GM23338 (cell line): ENCODE measurements at regions not wholly inside any gene's neighbourhood (a gene's known extent, or its start where the extent isn't known, plus 50 kb on each side); places are given as distances from the start of the nearest gene placed in this dataset.

Source experiments
- ATAC-seq: fragments of 200-7000 bp; cut with Tn5 transposase; 3 replicates; pipeline ENCODE4 v1.9.1; 2020
- DNase-seq: peaks from one replicate; pipeline ENCODE4 v3.0.0-alpha.2; 2015; ENCODE audit warnings: low spot score
- H2AFZ ChIP-seq: fragments of 200-600 bp; sonication (generic); 2 replicates; pipeline ENCODE4 v1.8.0; 2016; ENCODE audit warnings: antibody characterized with exemption, mild to moderate bottlenecking, moderate library complexity
- H3F3A ChIP-seq: fragments of 200-600 bp; sonication (generic); replicated peaks from 2 replicates; pipeline ENCODE4 v1.8.0; 2017; ENCODE audit warnings: antibody characterized with exemption, mixed run types, low read depth
- H3K27ac ChIP-seq: fragments of 200-600 bp; sonication (generic); 2 replicates; pipeline ENCODE4 v1.6.1; 2016; ENCODE audit warnings: low read depth
- H3K27me3 ChIP-seq: fragments of 200-600 bp; sonication (generic); 2 replicates; pipeline ENCODE4 v1.8.0; 2016; ENCODE audit warnings: mild to moderate bottlenecking, mixed run types, moderate library complexity; ENCODE audit not compliant: insufficient read depth
- H3K36me3 ChIP-seq: fragments of 200-600 bp; sonication (generic); 2 replicates; pipeline ENCODE4 v1.8.0; 2016; ENCODE audit warnings: mild to moderate bottlenecking; ENCODE audit not compliant: insufficient read depth
- H3K4me1 ChIP-seq: fragments of 200-600 bp; sonication (generic); 2 replicates; pipeline ENCODE4 v1.8.0; 2016; ENCODE audit warnings: mild to moderate bottlenecking, moderate library complexity; ENCODE audit not compliant: insufficient read depth
- H3K4me2 ChIP-seq: fragments of 200-600 bp; sonication (generic); 2 replicates; pipeline ENCODE4 v1.7.1; 2017; ENCODE audit warnings: mixed run types
- H3K4me3 ChIP-seq: fragments of 200-600 bp; sonication (generic); 2 replicates; pipeline ENCODE4 v1.6.1; 2016; ENCODE audit warnings: mixed run types
- H3K79me2 ChIP-seq: fragments of 200-600 bp; sonication (generic); replicated peaks from 2 replicates; pipeline ENCODE4 v1.8.0; 2017; ENCODE audit warnings: mild to moderate bottlenecking; ENCODE audit not compliant: insufficient read depth
- H3K9me2 ChIP-seq: fragments of 200-600 bp; sonication (generic); 2 replicates; pipeline ENCODE4 v1.8.0; 2017; ENCODE audit not compliant: insufficient read depth
- H4K20me1 ChIP-seq: fragments of 200-600 bp; sonication (generic); replicated peaks from 2 replicates; pipeline ENCODE4 v1.8.0; 2017; ENCODE audit warnings: mild to moderate bottlenecking; ENCODE audit not compliant: insufficient read depth
- H3K27ac Mint-ChIP-seq: 2 replicates; pipeline ENCODE4 v1.8.0; 2020; ENCODE audit warnings: inconsistent platforms, mild to moderate bottlenecking, moderate library complexity, mixed read lengths
- H3K27me3 Mint-ChIP-seq: 3 replicates; pipeline ENCODE4 v1.8.0; 2022; ENCODE audit warnings: low read depth, mild to moderate bottlenecking, moderate library complexity, mixed read lengths, inconsistent platforms; ENCODE audit not compliant: insufficient read depth, poor library complexity
- H3K36me3 Mint-ChIP-seq: 3 replicates; pipeline ENCODE4 v1.8.0; 2021; ENCODE audit warnings: low read depth, mild to moderate bottlenecking, inconsistent platforms, moderate library complexity, mixed read lengths
- H3K4me1 Mint-ChIP-seq: 3 replicates; pipeline ENCODE4 v1.8.0; 2020; ENCODE audit warnings: mild to moderate bottlenecking, inconsistent platforms, mixed read lengths
- H3K4me3 Mint-ChIP-seq: 3 replicates; pipeline ENCODE4 v1.8.0; 2021; ENCODE audit warnings: moderate library complexity, mild to moderate bottlenecking, inconsistent platforms, mixed read lengths
- H3K9me3 Mint-ChIP-seq: 3 replicates; pipeline ENCODE4 v1.8.0; 2020; ENCODE audit warnings: moderate library complexity, mild to moderate bottlenecking, inconsistent platforms, mixed read lengths
- EZH2 ChIP-seq: fragments of 200-600 bp; sonication (generic); IDR thresholded peaks from one replicate; pipeline ENCODE4 v1.8.0; 2017; ENCODE audit warnings: antibody characterized with exemption, mild to moderate bottlenecking, low read depth; ENCODE audit not compliant: unreplicated experiment
- EZH2phosphoT487 ChIP-seq: fragments of 200-600 bp; sonication (generic); IDR thresholded peaks from one replicate; pipeline ENCODE4 v1.8.1; 2018; ENCODE audit warnings: antibody characterized with exemption; ENCODE audit not compliant: unreplicated experiment
- JUNB ChIP-seq: IDR thresholded peaks from one replicate; pipeline ENCODE4 v1.6.1; 2016; ENCODE audit warnings: antibody characterized with exemption; ENCODE audit not compliant: unreplicated experiment
- NANOG ChIP-seq: IDR thresholded peaks from 2 replicates; pipeline ENCODE4 v1.6.1; 2016; ENCODE audit warnings: antibody characterized with exemption, borderline replicate concordance
- POLR2AphosphoS5 ChIP-seq: IDR thresholded peaks from 2 replicates; pipeline ENCODE4 v1.6.1; 2016; ENCODE audit warnings: antibody characterized with exemption, low read depth
- STAT1 ChIP-seq: IDR thresholded peaks from one replicate; pipeline ENCODE4 v1.6.1; 2016; ENCODE audit warnings: antibody characterized with exemption; ENCODE audit not compliant: unreplicated experiment
- ZNF114 ChIP-seq: fragments of 250-450 bp; sonication (Bioruptor Pico); IDR thresholded peaks from 2 replicates; pipeline ENCODE4 v1.5.0; 2020; ENCODE audit warnings: mild to moderate bottlenecking, moderate library complexity
- TF ChIP-seq, protein P1 (sequence below): IDR thresholded peaks from one replicate; pipeline ENCODE4 v1.6.1; 2018; ENCODE audit warnings: antibody characterized with exemption; ENCODE audit not compliant: unreplicated experiment
- TF ChIP-seq, protein P2 (sequence below): IDR thresholded peaks from 2 replicates; pipeline ENCODE4 v1.6.1; 2016; ENCODE audit warnings: antibody characterized with exemption
- TF ChIP-seq, protein P3 (sequence below), 2 experiments: fragments of 200-600 bp in 1 of 2; sonication (generic) in 1 of 2; conservative IDR thresholded peaks; 2 replicates each; pipeline versions ENCODE4 v1.5.1 to v1.6.1; 2016 to 2017; ENCODE audit warnings: antibody characterized with exemption in 2 of 2, low read depth in 2 of 2, mild to moderate bottlenecking in 2 of 2, moderate library complexity in 1 of 2

DNA sequence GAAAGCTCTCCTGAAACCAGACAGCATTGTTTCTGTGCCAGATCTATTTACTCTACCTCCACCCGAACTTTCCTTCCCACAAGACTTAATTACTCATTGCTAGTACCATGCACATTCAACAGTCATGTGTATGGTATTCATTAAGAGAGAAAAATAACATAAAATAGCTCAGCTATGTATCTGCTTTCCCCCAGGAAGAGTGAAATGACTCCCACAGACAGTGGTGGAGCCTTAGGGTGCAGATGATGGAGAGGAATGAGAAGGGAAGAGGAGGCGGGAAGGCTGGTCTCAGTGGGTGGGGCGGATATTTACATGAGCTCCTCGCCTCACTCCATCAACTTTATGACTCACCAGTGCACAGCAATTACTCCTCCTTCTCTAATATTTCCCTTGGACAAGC, 724.5 kb downstream of the EPHA4 start:
- peaks cover 2% of the 10 kb centered on the region for H3K27me3 Mint-ChIP-seq
- no peaks in the 10 kb centered on the region for H3K36me3 ChIP-seq
- no peaks in the 10 kb centered on the region for H3K4me1 ChIP-seq
- H3K9me2 ChIP-seq, result 0 out of 2 replicates have a peak, but pooled peaks cover 3% of the 10 kb centered on the region
- H3K36me3 Mint-ChIP-seq, result no peaks in the 10 kb centered on the region
- peaks cover 6% of the 10 kb centered on the region; the same call in 2 of the 3 replicates for H3K9me3 Mint-ChIP-seq
- DNase-seq (no peak), ATAC-seq (no peak)
- H3K27ac ChIP-seq, result no peak overlapping the region
- TF ChIP-seq, protein P1, sequence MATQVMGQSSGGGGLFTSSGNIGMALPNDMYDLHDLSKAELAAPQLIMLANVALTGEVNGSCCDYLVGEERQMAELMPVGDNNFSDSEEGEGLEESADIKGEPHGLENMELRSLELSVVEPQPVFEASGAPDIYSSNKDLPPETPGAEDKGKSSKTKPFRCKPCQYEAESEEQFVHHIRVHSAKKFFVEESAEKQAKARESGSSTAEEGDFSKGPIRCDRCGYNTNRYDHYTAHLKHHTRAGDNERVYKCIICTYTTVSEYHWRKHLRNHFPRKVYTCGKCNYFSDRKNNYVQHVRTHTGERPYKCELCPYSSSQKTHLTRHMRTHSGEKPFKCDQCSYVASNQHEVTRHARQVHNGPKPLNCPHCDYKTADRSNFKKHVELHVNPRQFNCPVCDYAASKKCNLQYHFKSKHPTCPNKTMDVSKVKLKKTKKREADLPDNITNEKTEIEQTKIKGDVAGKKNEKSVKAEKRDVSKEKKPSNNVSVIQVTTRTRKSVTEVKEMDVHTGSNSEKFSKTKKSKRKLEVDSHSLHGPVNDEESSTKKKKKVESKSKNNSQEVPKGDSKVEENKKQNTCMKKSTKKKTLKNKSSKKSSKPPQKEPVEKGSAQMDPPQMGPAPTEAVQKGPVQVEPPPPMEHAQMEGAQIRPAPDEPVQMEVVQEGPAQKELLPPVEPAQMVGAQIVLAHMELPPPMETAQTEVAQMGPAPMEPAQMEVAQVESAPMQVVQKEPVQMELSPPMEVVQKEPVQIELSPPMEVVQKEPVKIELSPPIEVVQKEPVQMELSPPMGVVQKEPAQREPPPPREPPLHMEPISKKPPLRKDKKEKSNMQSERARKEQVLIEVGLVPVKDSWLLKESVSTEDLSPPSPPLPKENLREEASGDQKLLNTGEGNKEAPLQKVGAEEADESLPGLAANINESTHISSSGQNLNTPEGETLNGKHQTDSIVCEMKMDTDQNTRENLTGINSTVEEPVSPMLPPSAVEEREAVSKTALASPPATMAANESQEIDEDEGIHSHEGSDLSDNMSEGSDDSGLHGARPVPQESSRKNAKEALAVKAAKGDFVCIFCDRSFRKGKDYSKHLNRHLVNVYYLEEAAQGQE, result no peak
- TF ChIP-seq POLR2AphosphoS5, result no peak
- H3K4me3 Mint-ChIP-seq, result no peak overlapping the region
- H3K79me2 ChIP-seq, result no peaks in the 10 kb centered on the region
- no peaks in the 10 kb centered on the region for H4K20me1 ChIP-seq
- H2AFZ ChIP-seq, result no peak overlapping the region
- H3K4me3 ChIP-seq, result no peak overlapping the region
- no peaks in the 10 kb centered on the region for H3K27me3 ChIP-seq
- no peak overlapping the region for H3K4me2 ChIP-seq
- H3K4me1 Mint-ChIP-seq, result no peaks in the 10 kb centered on the region
- no peak overlapping the region for H3K27ac Mint-ChIP-seq
- H3F3A ChIP-seq, result no peaks in the 10 kb centered on the region

DNA sequence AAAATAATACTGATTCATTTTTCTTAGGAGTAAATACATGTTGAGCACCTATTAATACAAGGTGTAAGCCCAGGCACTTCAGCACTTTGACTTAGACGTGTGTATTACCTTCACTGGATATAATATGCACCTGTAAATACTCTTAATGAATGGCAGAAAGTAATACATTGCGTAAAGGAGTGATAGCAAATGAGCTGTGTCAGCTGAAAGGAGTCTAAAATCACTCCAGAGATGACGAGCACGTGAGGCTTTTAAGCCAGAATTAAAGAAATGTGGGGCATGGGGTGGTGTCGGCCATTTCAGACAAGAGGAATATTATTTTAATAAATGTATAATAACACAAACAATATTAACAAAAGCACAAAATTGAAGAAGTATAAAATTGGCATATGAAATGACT, 722.7 kb downstream of the EPHA4 start:
- Mint-ChIP-seq H3K4me3 (no peak overlapping the region), H3K36me3 (no peaks in the 10 kb centered on the region), H3K4me1 (no peaks in the 10 kb centered on the region), H3K9me3 (peaks cover 6% of the 10 kb centered on the region; the same call in 2 of the 3 replicates), H3K27me3 (peaks cover 2% of the 10 kb centered on the region), H3K27ac (no peak overlapping the region)
- Histone ChIP-seq H3F3A (no peaks in the 10 kb centered on the region), H3K27me3 (no peaks in the 10 kb centered on the region), H3K4me3 (no peak overlapping the region), H4K20me1 (no peaks in the 10 kb centered on the region), H2AFZ (no peak overlapping the region), H3K4me2 (no peak overlapping the region), H3K79me2 (no peaks in the 10 kb centered on the region), H3K4me1 (no peaks in the 10 kb centered on the region), H3K36me3 (no peaks in the 10 kb centered on the region), H3K9me2 (0 out of 2 replicates have a peak, but pooled peaks cover 3% of the 10 kb centered on the region), H3K27ac (no peak overlapping the region)
- no peak for ATAC-seq
- no peak for DNase-seq
- TF ChIP-seq STAT1, result no peak
- no peak for TF ChIP-seq JUNB
- no peak for TF ChIP-seq EZH2phosphoT487

DNA sequence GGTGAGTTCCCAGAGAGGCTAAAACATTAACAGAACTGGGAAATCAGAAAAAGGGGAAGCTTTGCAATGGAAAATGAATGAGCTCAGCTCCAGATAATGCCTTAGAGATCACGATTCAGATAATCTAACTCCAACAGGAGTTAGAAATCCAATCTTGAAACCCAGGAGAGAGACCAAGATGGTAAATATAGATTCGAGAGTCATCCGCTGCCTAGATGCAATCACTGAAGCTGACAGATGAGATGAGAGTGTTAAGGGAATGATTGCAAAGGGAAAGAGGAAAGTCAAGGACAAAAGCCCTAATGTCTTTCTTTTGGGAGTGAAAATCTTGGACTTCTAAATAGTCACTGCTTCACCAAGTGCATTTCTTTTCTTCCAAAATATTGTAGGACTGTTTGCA, 722.0 kb downstream of the EPHA4 start:
- no peak overlapping the region for H3K4me3 Mint-ChIP-seq
- Histone ChIP-seq H3K79me2 (no peaks in the 10 kb centered on the region), H3F3A (no peaks in the 10 kb centered on the region), H3K4me3 (no peak overlapping the region), H3K9me2 (0 out of 2 replicates have a peak, but pooled peaks cover 3% of the 10 kb centered on the region), H4K20me1 (no peaks in the 10 kb centered on the region), H3K27me3 (no peaks in the 10 kb centered on the region), H3K4me1 (no peaks in the 10 kb centered on the region), H2AFZ (no peak overlapping the region), H3K27ac (no peak overlapping the region), H3K36me3 (no peaks in the 10 kb centered on the region), H3K4me2 (no peak overlapping the region)
- DNase-seq (no peak), ATAC-seq (no peak)
- no peak overlapping the region for H3K27ac Mint-ChIP-seq
- no peaks in the 10 kb centered on the region for H3K36me3 Mint-ChIP-seq
- H3K4me1 Mint-ChIP-seq, result no peaks in the 10 kb centered on the region
- H3K27me3 Mint-ChIP-seq, result peaks cover 2% of the 10 kb centered on the region
- peaks cover 6% of the 10 kb centered on the region; the same call in 2 of the 3 replicates for H3K9me3 Mint-ChIP-seq
- TF ChIP-seq STAT1, result no peak
- TF ChIP-seq POLR2AphosphoS5, result no peak
- TF ChIP-seq, protein P2, sequence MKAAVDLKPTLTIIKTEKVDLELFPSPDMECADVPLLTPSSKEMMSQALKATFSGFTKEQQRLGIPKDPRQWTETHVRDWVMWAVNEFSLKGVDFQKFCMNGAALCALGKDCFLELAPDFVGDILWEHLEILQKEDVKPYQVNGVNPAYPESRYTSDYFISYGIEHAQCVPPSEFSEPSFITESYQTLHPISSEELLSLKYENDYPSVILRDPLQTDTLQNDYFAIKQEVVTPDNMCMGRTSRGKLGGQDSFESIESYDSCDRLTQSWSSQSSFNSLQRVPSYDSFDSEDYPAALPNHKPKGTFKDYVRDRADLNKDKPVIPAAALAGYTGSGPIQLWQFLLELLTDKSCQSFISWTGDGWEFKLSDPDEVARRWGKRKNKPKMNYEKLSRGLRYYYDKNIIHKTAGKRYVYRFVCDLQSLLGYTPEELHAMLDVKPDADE, result no peak
- TF ChIP-seq, protein P3, sequence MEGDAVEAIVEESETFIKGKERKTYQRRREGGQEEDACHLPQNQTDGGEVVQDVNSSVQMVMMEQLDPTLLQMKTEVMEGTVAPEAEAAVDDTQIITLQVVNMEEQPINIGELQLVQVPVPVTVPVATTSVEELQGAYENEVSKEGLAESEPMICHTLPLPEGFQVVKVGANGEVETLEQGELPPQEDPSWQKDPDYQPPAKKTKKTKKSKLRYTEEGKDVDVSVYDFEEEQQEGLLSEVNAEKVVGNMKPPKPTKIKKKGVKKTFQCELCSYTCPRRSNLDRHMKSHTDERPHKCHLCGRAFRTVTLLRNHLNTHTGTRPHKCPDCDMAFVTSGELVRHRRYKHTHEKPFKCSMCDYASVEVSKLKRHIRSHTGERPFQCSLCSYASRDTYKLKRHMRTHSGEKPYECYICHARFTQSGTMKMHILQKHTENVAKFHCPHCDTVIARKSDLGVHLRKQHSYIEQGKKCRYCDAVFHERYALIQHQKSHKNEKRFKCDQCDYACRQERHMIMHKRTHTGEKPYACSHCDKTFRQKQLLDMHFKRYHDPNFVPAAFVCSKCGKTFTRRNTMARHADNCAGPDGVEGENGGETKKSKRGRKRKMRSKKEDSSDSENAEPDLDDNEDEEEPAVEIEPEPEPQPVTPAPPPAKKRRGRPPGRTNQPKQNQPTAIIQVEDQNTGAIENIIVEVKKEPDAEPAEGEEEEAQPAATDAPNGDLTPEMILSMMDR (conservative IDR thresholded peaks at IDR 0.05; ENCODE audit: low read depth in 2 of 2), result no peak
- no peak for TF ChIP-seq JUNB
- TF ChIP-seq ZNF114 (CRISPR knock-in tag), result no peak
- TF ChIP-seq EZH2, result no peak
- no peak for TF ChIP-seq NANOG
- TF ChIP-seq EZH2phosphoT487, result no peak
